Stimulated activated CD8-positive, alpha-beta memory T cell treated with anti-CD3 and anti-CD28 coated beads, Interleukin-7, amount 100 ng/mL, for 48 hours (primary cell): ENCODE measurements at regions not wholly inside any gene's neighbourhood (a gene's known extent, or its start where the extent isn't known, plus 50 kb on each side); places are given as distances from the start of the nearest gene placed in this dataset.
"Not testable (repeated sequence)": the region's sequence is repeated elsewhere in the genome, so short reads cannot be mapped to it uniquely, and the experiment has no call there.

Experiments used
- DNase-seq, 2 donors: peaks; one replicate each; pipeline ENCODE4 v3.0.0-alpha.2; 2020; ENCODE audit warnings: low read depth in 1 of 2; ENCODE audit errors: extremely low read depth in 1 of 2

- DNase-seq: no peak
These were observed 87.5 kb upstream of the RANBP3L start for GRCh38 chr5:36389245-36389644.

- DNase-seq: no peak
These were observed 88.9 kb upstream of the RANBP3L start for GRCh38 chr5:36390640-36391039.

- no peak for DNase-seq
These were observed 90.5 kb upstream of the RANBP3L start for GRCh38 chr5:36392186-36392585.

- DNase-seq: no peak
These were observed 91.1 kb upstream of the RANBP3L start for GRCh38 chr5:36392818-36393217.

- DNase-seq: no peak
These were observed 92.1 kb upstream of the RANBP3L start for GRCh38 chr5:36393656-36394428.

- DNase-seq: no peak
These were observed 93.6 kb upstream of the RANBP3L start for GRCh38 chr5:36395260-36395659.

- not testable (repeated sequence) for DNase-seq
These were observed 94.2 kb upstream of the RANBP3L start for GRCh38 chr5:36395947-36396346.

- DNase-seq: no peak
These were observed 94.9 kb upstream of the RANBP3L start for GRCh38 chr5:36396640-36397039.

GRCh38 chr5:36397901-36398536 is 96.3 kb upstream of the RANBP3L start:
- no peak for DNase-seq

- no peak for DNase-seq
These were observed 100.8 kb upstream of the RANBP3L start for GRCh38 chr5:36402512-36402906.

GRCh38 chr5:36403632-36404311 is 102.1 kb upstream of the RANBP3L start:
- no peak for DNase-seq

- no peak for DNase-seq
These were observed 104.3 kb upstream of the RANBP3L start for GRCh38 chr5:36406023-36406422.

- no peak for DNase-seq
These were observed 105.7 kb upstream of the RANBP3L start for GRCh38 chr5:36407396-36407795.

GRCh38 chr5:36409711-36410110 is 108.0 kb upstream of the RANBP3L start:
- DNase-seq: not testable (repeated sequence)

- DNase-seq: not testable (repeated sequence)
These were observed 109.0 kb upstream of the RANBP3L start for GRCh38 chr5:36410672-36411071.

GRCh38 chr5:36414869-36415282 is 113.2 kb upstream of the RANBP3L start:
- DNase-seq: no peak

GRCh38 chr5:36416605-36417004 is 114.9 kb upstream of the RANBP3L start:
- no peak for DNase-seq

- DNase-seq: no peak
These were observed 115.5 kb upstream of the RANBP3L start for GRCh38 chr5:36417221-36417620.

GRCh38 chr5:36417668-36418067 is 116.0 kb upstream of the RANBP3L start:
- no peak for DNase-seq

GRCh38 chr5:36418152-36418979 is 116.7 kb upstream of the RANBP3L start:
- no peak for DNase-seq

- DNase-seq: no peak
These were observed 119.6 kb upstream of the RANBP3L start for GRCh38 chr5:36421256-36421655.
